Stimulated activated naive CD4-positive, alpha-beta T cell (primary cell): ENCODE measurements at regions not wholly inside any gene's neighbourhood (a gene's known extent, or its start where the extent isn't known, plus 50 kb on each side); places are given as distances from the start of the nearest gene placed in this dataset.
"Not testable (repeated sequence)": the region's sequence is repeated elsewhere in the genome, so short reads cannot be mapped to it uniquely, and the experiment has no call there.

Experiments used
- DNase-seq, 6 experiments: peaks; one replicate each; lab custom pipeline; 2025; lab: John Stamatoyannopoulos, UW

GRCh38 chr9:86575137-86575536 lies 220.9 kb upstream of the TUT7 start:
- DNase-seq, result no peak

GRCh38 chr9:86573886-86574285 lies 219.7 kb upstream of the TUT7 start:
- no peak for DNase-seq

GRCh38 chr9:86572904-86573303 lies 218.7 kb upstream of the TUT7 start:
- DNase-seq, result no peak

DNA sequence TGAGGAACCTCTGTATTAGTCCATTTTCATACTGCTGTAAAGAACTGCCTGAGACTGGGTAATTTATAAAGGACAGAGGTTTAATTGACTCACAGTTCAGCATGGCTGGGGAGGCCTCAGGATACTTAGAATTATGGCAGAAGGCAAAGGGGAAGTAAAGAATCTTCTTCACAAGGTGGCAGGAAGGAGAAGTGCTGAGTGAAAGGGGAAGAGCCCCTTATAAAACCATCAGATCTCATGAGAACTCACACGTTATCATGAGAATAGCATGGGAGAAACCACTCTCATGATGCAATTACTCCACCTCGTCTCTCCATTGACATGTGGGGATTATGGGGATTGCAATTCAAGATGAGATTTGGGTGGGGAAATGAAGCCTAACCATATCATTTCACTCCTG lies 211.4 kb upstream of the TUT7 start:
- not testable (repeated sequence) for DNase-seq

GRCh38 chr9:86563936-86564335 lies 209.7 kb upstream of the TUT7 start:
- no peak for DNase-seq

- DNase-seq, result no peak
Observed at GRCh38 chr9:86563350-86563749, 209.1 kb upstream of the TUT7 start.

GRCh38 chr9:86562691-86563090 lies 208.5 kb upstream of the TUT7 start:
- no peak for DNase-seq

GRCh38 chr9:86557918-86558317 lies 203.7 kb upstream of the TUT7 start:
- DNase-seq, result no peak

DNA sequence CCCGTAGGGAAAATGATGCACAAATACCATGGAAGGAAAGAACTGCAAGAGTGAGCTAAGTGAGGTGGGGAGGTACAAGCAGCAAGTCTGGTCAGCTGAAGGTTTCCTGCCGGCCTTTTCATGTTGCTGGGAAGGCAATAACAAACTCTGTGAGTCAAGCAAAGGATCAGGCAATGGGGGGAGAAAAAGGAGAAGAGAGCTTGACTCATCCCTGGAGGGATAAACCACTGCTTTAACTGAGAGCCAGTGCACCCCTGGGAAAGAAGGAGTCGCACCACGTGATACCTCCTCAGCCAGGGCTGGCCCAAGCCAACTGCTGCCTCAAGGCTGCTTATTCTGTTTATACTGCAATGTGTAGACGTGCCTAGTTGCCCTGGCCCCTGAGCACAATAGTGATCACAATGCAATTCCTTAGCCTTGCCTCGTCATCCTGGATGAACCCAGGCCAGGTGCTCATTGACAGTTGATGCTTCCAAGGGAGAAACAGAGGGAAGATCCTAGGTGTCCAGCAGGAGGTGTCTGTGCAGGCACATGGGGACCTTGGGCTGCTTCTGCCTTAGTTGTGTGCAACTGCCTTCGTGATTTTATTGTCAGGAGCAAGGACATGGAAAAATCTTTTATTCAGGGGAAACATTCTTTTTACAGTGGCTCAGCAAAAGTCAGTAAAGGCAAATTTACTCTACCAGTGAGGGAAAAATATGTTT lies 203.0 kb upstream of the TUT7 start:
- DNase-seq, result no peak

- DNase-seq, result no peak
Observed at GRCh38 chr9:86555661-86556060, 201.5 kb upstream of the TUT7 start.

- DNase-seq, result no peak
Observed at GRCh38 chr9:86550401-86550800, 196.2 kb upstream of the TUT7 start.

DNA sequence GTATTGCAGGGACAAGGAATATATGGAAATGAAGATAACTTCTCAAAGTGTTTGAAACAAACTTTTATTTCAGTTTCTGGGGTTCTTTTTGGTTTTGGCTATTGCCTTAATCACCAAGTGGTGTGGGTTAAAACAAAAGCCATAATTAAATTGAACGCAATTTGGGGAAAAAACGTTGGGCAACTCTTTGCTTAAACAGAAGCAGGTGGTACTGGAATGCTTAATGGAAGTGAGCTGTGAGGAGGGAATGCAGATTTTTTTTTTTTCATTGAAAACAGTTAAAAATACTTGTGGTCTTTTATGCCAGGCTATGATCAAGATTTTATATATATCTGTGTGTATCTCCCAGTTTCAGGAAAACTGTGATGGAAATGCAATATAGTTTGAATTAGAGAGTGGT lies 195.7 kb upstream of the TUT7 start:
- DNase-seq, result no peak

- no peak for DNase-seq
Observed at GRCh38 chr9:86549401-86549811, 195.2 kb upstream of the TUT7 start.

DNA sequence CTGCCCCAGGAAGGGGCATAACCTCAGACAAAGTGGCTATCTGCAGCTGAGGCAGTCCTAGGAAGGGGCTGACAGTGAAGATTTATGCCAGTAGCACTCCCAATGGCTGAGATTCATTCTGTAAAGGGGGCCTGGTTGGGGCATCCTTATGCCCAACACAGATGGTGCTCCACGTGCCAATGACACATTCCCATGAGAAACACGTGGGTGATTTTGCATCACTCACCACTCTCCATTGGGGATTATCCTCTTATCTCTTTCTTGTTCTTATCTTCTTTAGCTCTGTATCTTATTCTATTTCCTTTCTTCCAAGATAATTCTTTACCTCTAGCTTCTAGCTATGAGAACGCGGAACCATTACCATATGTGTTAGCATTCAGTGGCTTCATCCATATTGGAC lies 194.0 kb upstream of the TUT7 start:
- DNase-seq, result no peak

- DNase-seq, result no peak
Observed at GRCh38 chr9:86547571-86547970, 193.4 kb upstream of the TUT7 start.

DNA sequence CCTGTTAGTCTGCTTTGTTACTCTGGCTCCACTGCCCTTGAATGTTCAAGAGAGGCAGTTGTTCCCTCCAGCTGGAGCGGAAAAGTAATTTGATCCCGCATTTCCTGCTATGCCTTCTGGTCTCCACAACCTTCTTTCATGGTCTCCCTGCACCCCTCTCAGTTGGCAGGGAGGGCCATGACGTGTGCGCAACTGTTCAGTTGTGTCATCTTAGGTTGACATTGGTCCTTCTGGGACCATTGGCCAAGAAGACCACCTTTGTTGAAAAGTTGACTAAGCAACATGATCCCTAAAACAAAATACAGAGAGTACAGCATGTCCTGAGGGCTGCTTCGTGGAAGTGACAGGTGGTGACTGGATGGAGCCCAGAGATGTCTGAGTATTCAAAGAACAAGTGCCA lies 192.5 kb upstream of the TUT7 start:
- no peak for DNase-seq

- no peak for DNase-seq
Observed at GRCh38 chr9:86545090-86545489, 190.9 kb upstream of the TUT7 start.

DNA sequence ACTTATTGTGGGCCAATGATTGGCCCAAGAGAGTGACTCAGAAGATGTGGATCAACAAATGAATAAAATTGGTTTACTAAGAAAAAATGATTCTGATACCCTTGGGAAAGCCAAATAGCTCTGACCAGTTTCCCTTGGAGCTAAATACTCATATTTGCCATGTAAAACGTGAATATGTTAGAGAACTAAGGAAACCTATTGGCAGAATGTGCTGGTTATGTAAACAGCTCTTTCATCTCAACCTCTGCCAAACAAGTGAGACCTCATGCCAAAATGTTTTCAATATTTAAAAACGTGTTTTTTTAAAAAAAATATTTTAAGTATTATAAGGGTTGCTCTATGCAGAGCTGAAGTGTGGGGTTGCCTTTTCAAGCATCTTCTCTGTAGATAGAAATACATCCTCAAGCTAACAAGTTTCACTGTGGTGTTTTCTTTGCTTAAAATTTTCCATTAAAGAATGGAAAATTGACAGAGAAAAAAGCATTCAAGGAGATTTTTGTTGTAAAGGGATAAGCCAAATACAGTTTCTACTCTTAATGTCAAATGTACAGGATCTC lies 186.9 kb upstream of the TUT7 start:
- no peak for DNase-seq

- DNase-seq, result no peak
Observed at GRCh38 chr9:86535406-86535915, 181.3 kb upstream of the TUT7 start.

DNA sequence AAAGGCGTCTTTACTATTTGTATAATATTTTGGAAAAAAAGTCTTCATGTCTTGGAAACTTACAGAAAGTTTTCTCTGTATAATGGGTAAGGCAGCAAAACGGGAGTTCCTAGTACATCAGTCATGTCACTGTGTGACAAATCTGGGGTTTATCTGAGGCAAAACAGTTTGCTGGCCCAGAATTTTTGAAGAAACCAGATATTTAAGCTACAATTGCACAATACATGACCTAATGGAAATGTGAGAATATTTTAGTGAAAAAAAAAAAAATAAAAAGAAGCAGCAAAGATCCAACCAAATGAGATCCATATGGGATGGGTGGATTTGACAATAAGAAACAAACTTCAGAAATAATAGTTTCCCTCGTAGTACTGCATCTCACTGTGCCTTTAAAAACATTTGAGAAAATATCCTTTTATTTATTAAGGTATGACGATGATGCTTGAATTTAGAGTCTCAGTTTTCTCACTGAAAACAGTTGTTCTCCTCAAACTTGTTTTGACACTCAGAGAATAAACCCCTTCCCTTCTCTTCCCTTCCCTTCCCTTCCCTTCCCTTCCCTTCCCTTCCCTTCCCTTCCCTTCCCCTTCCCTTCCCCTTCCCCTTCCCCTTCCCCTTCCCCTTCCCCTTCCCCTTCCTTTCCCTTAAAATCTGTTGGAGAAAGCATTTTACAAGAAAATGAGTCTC lies 180.5 kb upstream of the TUT7 start:
- DNase-seq, result no peak

GRCh38 chr9:86531971-86532640 lies 177.9 kb upstream of the TUT7 start:
- no peak for DNase-seq

DNA sequence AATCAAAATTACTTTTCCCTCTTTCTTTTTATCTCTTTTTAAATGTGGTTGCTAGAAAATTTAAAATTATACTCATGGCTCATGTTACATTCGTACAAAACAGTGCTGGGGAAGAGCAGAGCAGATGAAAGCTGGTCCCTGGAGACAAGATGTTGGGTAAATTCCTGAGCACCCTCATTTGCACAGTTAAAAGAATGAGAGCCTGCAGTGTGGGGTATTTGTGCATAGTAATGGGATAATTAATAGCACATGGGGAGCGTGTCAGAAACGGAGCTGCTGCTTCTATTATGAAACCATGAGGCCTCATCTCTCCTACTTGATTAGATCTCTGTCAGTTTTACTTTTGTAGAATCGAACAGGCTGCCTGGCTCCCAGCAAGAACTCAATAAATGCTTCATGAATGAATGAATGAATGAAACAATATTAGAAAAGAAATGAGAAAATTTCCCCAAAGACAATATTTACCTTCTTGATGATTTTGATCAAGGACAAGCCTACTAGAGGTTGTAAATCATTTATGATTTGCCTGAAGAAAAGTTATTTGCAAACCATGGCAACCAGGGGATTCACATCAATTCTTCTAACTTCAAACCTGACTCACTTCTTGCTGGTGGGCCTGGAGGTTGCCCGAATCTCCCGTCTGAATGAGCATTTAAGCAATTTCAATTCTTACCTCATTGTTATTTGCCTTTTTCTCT lies 177.2 kb upstream of the TUT7 start:
- DNase-seq, result no peak
